ENCODE measurements at regions not wholly inside any gene's neighbourhood (a gene's known extent, or its start where the extent isn't known, plus 50 kb on each side); places are given as distances from the start of the nearest gene placed in this dataset.

DNA sequence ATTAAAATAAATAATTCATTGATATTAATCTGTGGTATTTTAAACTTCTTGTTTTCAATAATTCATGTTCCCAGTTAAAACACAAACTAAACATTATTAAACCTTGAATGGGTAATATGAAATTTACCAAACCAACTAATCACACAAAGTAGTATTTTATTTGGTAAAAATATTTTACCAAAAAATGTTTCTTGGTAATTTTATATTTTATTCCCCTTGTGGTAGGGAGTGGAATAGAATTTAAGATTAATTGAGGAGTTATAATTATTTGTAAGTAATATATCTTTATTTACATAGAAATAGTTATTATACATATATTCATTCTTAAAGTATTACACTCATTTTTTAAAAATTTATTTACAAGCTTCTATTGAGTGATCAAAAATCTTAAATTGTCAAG is 1350.9 kb downstream of the OTOL1 start:
- no peaks in the 10 kb centered on the region for H3F3A ChIP-seq (ENCODE audit: low read depth)
- TF ChIP-seq, protein P1, sequence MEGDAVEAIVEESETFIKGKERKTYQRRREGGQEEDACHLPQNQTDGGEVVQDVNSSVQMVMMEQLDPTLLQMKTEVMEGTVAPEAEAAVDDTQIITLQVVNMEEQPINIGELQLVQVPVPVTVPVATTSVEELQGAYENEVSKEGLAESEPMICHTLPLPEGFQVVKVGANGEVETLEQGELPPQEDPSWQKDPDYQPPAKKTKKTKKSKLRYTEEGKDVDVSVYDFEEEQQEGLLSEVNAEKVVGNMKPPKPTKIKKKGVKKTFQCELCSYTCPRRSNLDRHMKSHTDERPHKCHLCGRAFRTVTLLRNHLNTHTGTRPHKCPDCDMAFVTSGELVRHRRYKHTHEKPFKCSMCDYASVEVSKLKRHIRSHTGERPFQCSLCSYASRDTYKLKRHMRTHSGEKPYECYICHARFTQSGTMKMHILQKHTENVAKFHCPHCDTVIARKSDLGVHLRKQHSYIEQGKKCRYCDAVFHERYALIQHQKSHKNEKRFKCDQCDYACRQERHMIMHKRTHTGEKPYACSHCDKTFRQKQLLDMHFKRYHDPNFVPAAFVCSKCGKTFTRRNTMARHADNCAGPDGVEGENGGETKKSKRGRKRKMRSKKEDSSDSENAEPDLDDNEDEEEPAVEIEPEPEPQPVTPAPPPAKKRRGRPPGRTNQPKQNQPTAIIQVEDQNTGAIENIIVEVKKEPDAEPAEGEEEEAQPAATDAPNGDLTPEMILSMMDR (conservative IDR thresholded peaks at IDR 0.05; ENCODE audit: low read length) = no peak
- no peak for TF ChIP-seq EZH2phosphoT487 (IDR thresholded peaks at IDR 0.05; ENCODE audit: borderline replicate concordance)
- H2AFZ ChIP-seq (ENCODE audit: low read length) = no peak overlapping the region
- no peaks in the 10 kb centered on the region for H3K36me3 ChIP-seq (ENCODE audit: insufficient read depth, low read length)
- H3K9ac ChIP-seq (ENCODE audit: low read depth, low read length, poor library complexity, severe bottlenecking) = no peak overlapping the region
- no peaks in the 10 kb centered on the region for H3K4me1 ChIP-seq (ENCODE audit: insufficient read depth, low read length, poor library complexity, severe bottlenecking)
- no peak overlapping the region for H3K4me3 ChIP-seq (ENCODE audit: low read length, poor library complexity, severe bottlenecking)
- no peaks in the 10 kb centered on the region for H3K9me2 ChIP-seq (replicated peaks; ENCODE audit: low read depth, low read length)
- H3K9me3 ChIP-seq (ENCODE audit: insufficient read depth, low read depth, low read length) = no peaks in the 10 kb centered on the region
- H3K79me2 ChIP-seq (ENCODE audit: insufficient read depth, low read length) = no peaks in the 10 kb centered on the region
- no peak overlapping the region for H3K4me2 ChIP-seq (ENCODE audit: low read depth, low read length, poor library complexity, severe bottlenecking)
- no peaks in the 10 kb centered on the region for H3K27me3 ChIP-seq (ENCODE audit: insufficient read depth, low read length, poor library complexity, severe bottlenecking)
- H4K20me1 ChIP-seq (ENCODE audit: insufficient read depth, low read length, poor library complexity, severe bottlenecking) = no peaks in the 10 kb centered on the region

DNA sequence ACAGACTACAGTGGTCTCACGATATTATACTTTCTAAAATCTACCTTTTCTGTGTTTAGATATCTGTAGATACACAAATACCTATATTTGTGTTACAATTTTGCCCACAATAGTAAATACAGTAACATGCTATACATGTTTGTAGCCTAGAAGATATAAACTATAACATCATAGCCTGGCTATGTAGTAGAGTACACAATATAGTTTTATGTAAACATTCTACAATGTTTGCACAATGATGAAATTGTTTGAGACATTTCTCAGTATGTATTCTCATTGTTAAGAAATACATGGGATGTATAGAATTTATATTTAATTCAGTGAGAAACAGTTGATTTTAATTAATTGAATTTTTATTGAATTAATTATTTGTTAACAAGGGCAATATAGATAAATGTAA is 1367.0 kb downstream of the OTOL1 start:
- Histone ChIP-seq H4K20me1 (ENCODE audit: insufficient read depth, low read length, poor library complexity, severe bottlenecking) (no peaks in the 10 kb centered on the region), H3K9me3 (ENCODE audit: insufficient read depth, low read depth, low read length) (no peaks in the 10 kb centered on the region), H3K27me3 (ENCODE audit: insufficient read depth, low read length, poor library complexity, severe bottlenecking) (no peaks in the 10 kb centered on the region), H3K9me2 (replicated peaks; ENCODE audit: low read depth, low read length) (no peaks in the 10 kb centered on the region), H3K9ac (ENCODE audit: low read depth, low read length, poor library complexity, severe bottlenecking) (no peak overlapping the region), H3K79me2 (ENCODE audit: insufficient read depth, low read length) (no peaks in the 10 kb centered on the region), H3F3A (ENCODE audit: low read depth) (no peaks in the 10 kb centered on the region), H2AFZ (ENCODE audit: low read length) (no peak overlapping the region), H3K4me1 (ENCODE audit: insufficient read depth, low read length, poor library complexity, severe bottlenecking) (no peaks in the 10 kb centered on the region), H3K36me3 (ENCODE audit: insufficient read depth, low read length) (no peaks in the 10 kb centered on the region), H3K4me3 (ENCODE audit: low read length, poor library complexity, severe bottlenecking) (no peak overlapping the region), H3K4me2 (ENCODE audit: low read depth, low read length, poor library complexity, severe bottlenecking) (no peak overlapping the region)
- TF ChIP-seq, protein P1 (conservative IDR thresholded peaks at IDR 0.05; ENCODE audit: low read length) = no peak
- no peak for TF ChIP-seq EZH2phosphoT487 (IDR thresholded peaks at IDR 0.05; ENCODE audit: borderline replicate concordance)

DNA sequence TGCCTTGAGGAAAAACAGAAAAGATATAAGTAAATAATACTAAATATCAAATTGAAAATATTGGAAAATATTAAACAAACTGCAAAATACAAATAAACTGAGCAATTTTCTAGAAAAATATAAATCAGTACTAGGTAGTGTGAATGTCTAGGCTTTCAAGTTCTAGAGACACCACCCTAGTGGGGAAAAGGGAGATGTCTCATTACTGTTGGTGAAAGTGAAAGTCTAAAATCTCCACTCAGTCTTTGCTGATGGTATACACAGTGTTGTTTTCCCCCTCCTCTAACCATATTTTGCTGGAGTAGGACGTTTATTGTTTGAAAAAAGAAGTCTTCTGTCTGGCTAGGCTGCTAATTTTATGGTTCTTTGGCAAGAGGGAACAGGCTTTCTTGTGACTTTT is 1368.9 kb downstream of the OTOL1 start:
- Histone ChIP-seq H3K9me3 (ENCODE audit: insufficient read depth, low read depth, low read length) (no peaks in the 10 kb centered on the region), H3K27me3 (ENCODE audit: insufficient read depth, low read length, poor library complexity, severe bottlenecking) (no peaks in the 10 kb centered on the region), H3K4me1 (ENCODE audit: insufficient read depth, low read length, poor library complexity, severe bottlenecking) (no peaks in the 10 kb centered on the region), H3K79me2 (ENCODE audit: insufficient read depth, low read length) (no peaks in the 10 kb centered on the region), H3K36me3 (ENCODE audit: insufficient read depth, low read length) (no peaks in the 10 kb centered on the region), H3K4me2 (ENCODE audit: low read depth, low read length, poor library complexity, severe bottlenecking) (no peak overlapping the region), H4K20me1 (ENCODE audit: insufficient read depth, low read length, poor library complexity, severe bottlenecking) (no peaks in the 10 kb centered on the region), H3F3A (ENCODE audit: low read depth) (no peaks in the 10 kb centered on the region), H3K9ac (ENCODE audit: low read depth, low read length, poor library complexity, severe bottlenecking) (no peak overlapping the region), H3K9me2 (replicated peaks; ENCODE audit: low read depth, low read length) (no peaks in the 10 kb centered on the region), H2AFZ (ENCODE audit: low read length) (no peak overlapping the region), H3K4me3 (ENCODE audit: low read length, poor library complexity, severe bottlenecking) (no peak overlapping the region)
- no peak for TF ChIP-seq EZH2phosphoT487 (IDR thresholded peaks at IDR 0.05; ENCODE audit: borderline replicate concordance)
- TF ChIP-seq, protein P1 (conservative IDR thresholded peaks at IDR 0.05; ENCODE audit: low read length) = no peak

Data from Loucy (cell line).